ENCODE measurements at regions not wholly inside any gene's neighbourhood (a gene's known extent, or its start where the extent isn't known, plus 50 kb on each side); places are given as distances from the start of the nearest gene placed in this dataset.
"Not testable (repeated sequence)": the region's sequence is repeated elsewhere in the genome, so short reads cannot be mapped to it uniquely, and the experiment has no call there.

DNA sequence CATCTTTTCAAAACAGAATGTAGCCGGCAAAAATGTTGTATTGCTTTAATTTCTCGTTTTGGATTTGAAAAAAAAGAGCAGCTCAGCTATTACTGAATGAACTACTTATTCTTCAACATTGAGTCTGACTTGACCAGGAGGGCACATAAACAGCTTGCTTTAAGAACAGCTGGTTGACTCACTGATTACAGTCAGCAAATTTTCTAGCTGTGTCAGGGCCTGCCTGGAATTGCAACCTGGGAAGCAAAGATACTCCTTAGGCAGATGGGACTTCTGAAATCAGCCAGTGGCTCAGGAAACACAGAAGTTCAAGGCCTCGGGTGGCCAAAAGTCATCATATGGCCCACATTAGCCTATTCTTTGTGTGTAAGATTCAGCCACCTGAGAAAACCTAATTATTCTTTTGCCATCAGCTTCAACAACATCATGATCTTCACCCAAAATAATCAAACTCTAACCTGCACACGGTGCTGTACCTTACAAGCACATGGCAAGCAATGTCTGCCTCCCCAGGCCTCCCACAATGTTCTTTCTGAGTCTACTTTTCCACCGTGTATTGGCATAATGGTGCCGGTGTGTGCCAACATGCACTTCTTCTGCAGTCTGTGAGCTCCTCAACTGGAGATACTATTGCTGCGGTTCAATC, 307.2 kb downstream of the HHIPL2 start:
- peak; percentile 50 for DNase-seq (ENCODE audit: low spot score)

GRCh38 chr1:222239130-222239529, 308.8 kb downstream of the HHIPL2 start:
- DNase-seq (ENCODE audit: low spot score), result no peak

DNA sequence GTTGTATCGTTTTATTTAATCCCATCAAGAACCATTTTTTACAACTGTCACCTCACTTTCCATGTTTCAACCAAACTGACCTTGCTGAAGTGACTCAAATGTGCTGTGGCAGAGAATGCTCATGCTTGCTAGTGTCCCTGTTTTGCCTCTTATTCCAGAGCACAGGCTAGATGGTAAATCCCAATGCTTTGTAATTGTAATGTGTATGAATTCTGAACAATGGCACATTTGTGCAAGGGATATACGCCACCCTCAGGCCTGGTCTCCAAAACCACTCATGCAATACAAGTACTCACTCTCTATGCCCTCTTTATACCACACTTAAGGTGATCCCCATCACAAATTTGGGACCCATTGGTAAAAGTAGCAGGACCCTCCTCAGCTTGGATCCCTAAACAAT, 313.6 kb downstream of the HHIPL2 start:
- no peak for DNase-seq (ENCODE audit: low spot score)

DNA sequence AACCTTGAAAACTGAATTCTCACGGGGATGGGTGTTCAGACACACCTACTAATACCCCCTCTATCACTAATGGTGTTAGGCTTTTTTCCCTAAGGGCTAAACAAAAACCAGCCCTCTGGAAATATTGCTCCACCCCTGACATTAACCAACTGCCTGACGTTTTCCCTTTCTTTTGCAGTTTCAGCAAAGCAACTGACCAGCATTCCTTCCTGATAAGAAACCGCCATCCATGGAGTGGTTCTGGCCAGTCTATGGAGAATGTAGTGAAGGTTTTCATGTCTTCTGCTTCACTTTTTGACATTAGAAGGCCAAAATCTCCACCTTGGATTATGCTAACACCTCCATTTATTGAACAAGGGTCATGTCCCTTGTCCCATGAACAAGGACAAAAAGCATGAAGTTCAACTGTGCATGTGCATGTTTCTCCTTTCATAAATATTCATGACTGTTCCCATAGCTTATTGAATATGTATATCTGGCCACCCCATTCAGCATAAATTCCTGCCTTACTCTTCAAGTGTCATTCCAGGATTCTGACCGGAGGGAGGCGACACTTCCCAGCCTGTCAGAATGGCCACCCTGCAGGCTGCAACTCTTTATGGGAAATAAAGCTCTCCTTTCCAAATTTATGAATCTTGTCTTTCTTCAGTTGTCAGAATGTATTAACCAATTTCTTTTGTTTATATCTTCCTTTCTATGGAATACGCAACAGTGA, 314.3 kb downstream of the HHIPL2 start:
- DNase-seq (ENCODE audit: low spot score), result no peak

GRCh38 chr1:222232842-222233241, 315.1 kb downstream of the HHIPL2 start:
- DNase-seq (ENCODE audit: low spot score), result no peak

- DNase-seq (ENCODE audit: low spot score), result no peak
Measured at GRCh38 chr1:222229672-222230312, 318.1 kb downstream of the HHIPL2 start.

DNA sequence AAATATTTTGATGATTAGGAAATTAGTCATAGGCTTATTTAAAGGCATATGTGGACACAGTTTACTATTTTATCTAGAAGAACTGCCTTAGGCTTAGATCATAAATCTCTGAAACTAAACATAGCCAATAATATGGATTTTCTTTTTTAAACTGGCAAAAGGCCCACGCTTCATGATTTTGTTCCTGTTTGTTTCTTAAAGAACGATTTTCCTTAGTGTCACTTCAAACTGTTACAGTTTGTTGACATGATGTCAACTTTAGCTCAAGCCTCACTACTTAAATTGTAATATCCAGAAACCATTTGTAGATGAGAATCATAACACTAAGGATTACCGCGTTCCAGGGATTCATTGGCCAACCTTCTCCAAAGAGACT, 322.6 kb downstream of the HHIPL2 start:
- no peak for DNase-seq (ENCODE audit: low spot score)

GRCh38 chr1:222224636-222225315, 323.1 kb downstream of the HHIPL2 start:
- no peak for DNase-seq (ENCODE audit: low spot score)

- DNase-seq (ENCODE audit: low spot score), result no peak
Measured at GRCh38 chr1:222224156-222224555, 323.7 kb downstream of the HHIPL2 start.

- no peak for DNase-seq (ENCODE audit: low spot score)
Measured at GRCh38 chr1:222223010-222223409, 324.9 kb downstream of the HHIPL2 start.

DNA sequence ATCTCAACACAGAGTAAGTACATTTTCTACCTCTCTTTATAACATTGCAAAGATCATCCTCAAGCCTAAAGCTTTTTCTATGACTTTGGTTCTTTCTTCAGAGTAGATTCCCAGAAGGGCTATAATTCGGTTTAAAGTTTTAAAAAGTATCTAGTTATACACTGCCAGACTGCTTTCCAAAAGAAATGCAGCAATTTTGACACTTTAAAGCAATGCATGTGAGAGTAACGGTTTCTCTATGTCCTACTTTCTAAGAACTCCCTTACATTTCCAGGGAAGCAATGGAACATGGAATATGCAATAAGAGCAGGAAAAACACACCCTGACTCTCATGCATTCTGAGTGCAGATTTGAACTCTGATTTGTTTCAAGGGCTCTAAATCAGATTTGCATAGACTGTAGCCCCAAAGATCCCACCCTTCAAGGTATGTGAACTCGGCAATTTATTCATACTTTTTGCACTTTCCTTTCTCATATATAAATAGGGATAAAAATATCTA, 331.6 kb downstream of the HHIPL2 start:
- no peak for DNase-seq (ENCODE audit: low spot score)

GRCh38 chr1:222210776-222211175, 337.1 kb downstream of the HHIPL2 start:
- DNase-seq (ENCODE audit: low spot score), result no peak

- no peak for DNase-seq (ENCODE audit: low spot score)
Measured at GRCh38 chr1:222204475-222204874, 343.4 kb downstream of the HHIPL2 start.

GRCh38 chr1:222202831-222203230, 345.1 kb downstream of the HHIPL2 start:
- DNase-seq (ENCODE audit: low spot score), result no peak

- no peak for DNase-seq (ENCODE audit: low spot score)
Measured at GRCh38 chr1:222196736-222197135, 351.2 kb downstream of the HHIPL2 start.

DNA sequence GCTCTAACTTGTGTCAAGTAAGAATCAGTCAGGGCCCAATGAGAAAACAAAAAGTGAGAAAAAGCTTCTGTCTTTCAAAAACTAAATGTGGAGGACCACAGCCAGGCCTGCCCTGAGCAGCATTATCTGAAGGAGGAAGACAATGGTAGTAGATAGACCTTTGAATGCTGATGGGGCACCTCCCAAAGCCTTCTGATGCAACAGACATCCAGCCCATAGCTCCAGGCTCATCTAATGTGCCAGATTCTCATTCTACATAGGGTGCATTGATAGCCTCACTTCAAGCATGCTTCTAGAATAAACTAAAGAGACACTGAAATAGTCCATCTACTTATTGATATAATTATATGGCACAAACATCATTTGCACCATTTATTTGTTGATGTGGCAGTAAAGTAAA, 351.6 kb downstream of the HHIPL2 start:
- no peak for DNase-seq (ENCODE audit: low spot score)

DNA sequence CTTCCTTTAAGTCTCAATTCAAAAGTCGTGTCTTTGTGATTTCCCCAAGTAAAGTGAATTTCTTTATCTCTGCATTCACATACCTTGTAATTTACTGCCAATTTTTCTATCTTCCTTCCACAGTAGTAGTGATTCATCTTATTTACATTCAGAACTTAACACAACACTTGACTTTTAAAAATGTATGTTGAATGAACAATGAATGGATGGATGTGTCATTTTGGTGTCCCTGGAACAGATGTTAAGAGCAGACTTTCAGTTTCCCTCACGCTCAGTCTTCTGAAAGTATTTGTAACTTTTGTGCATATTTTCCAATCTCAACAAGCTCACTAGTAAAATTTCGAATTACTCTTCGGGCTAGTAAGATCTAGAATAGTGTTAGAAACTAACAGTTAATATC, 352.0 kb downstream of the HHIPL2 start:
- no peak for DNase-seq (ENCODE audit: low spot score)

- no peak for DNase-seq (ENCODE audit: low spot score)
Measured at GRCh38 chr1:222189218-222189617, 358.7 kb downstream of the HHIPL2 start.

- DNase-seq (ENCODE audit: low spot score), result no peak
Measured at GRCh38 chr1:222187566-222188332, 360.2 kb downstream of the HHIPL2 start.

GRCh38 chr1:222182641-222183040, 365.3 kb downstream of the HHIPL2 start:
- no peak for DNase-seq (ENCODE audit: low spot score)

GRCh38 chr1:222181191-222181590, 366.7 kb downstream of the HHIPL2 start:
- DNase-seq (ENCODE audit: low spot score), result no peak

- DNase-seq (ENCODE audit: low spot score), result not testable (repeated sequence)
Measured at GRCh38 chr1:222177496-222177895, 370.4 kb downstream of the HHIPL2 start.

All from AG20443 (cell line).